ENCODE measurements at regions not wholly inside any gene's neighbourhood (a gene's known extent, or its start where the extent isn't known, plus 50 kb on each side); places are given as distances from the start of the nearest gene placed in this dataset.

DNA sequence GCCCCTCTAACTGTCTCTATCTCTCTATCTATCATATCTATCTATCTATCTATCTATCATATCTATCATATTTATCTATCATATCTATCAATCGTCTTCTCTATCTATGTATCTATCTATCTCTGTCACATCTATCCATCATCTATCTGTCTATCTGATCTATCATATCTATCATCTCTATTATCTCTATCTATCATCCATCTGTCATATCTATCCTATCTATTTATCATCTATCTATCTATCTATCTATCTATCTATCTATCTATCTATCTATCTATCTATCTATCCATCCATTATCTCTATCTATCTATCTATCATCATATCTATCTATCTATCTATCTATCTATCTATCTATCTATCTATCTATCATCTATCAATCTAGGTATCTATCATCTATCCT is 638.0 kb downstream of the DHX35 start:
- Histone ChIP-seq H3K4me3 (ENCODE audit: low read depth, low read length) (no peak overlapping the region), H3K4me1 (ENCODE audit: control insufficient read depth, insufficient read depth, low read length, poor library complexity, severe bottlenecking) (no peaks in the 10 kb centered on the region), H3K9me3 (ENCODE audit: control insufficient read depth in 2 of 2, low read length in 2 of 2) (no peaks in the 10 kb centered on the region), H3K36me3 (ENCODE audit: control insufficient read depth, insufficient read depth, low read length) (no peaks in the 10 kb centered on the region), H3K27ac (ENCODE audit: insufficient read depth, low read length, poor library complexity, severe bottlenecking) (no peak overlapping the region), H3K27me3 (ENCODE audit: control insufficient read depth, insufficient read depth, low read length) (no peaks in the 10 kb centered on the region)
- Mint-ChIP-seq H3K27ac (no peak overlapping the region), H3K4me3 (no peak overlapping the region), H3K36me3 (no peaks in the 10 kb centered on the region), H3K27me3 (no peaks in the 10 kb centered on the region), H3K4me1 (no peaks in the 10 kb centered on the region), H3K9me3 (peaks cover 0 to 10% (median 1%) of the 10 kb centered on the region in 7 donors)
- DNase-seq (no peak), ATAC-seq (ENCODE audit: low read depth in 2 of 2) (no peak)

DNA sequence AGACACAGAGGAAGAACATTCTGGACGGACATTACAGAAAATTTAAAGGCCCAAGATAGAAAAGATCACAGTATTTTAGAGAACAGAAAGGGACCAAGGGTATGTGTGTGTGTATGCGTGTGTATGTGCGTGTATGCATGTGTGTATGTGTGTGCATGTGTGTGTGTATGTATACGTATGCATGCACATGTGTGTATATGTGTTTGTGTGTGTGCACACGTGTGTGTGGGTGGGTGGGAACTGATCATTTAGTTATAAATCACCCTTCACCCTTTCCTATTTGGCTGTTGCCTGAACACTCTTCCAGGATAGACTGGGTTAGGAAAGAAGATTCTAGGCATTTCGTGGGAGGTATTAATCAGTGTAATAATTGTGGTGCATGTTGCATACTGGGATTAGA is 634.4 kb downstream of the DHX35 start:
- H3K36me3 ChIP-seq (ENCODE audit: control insufficient read depth, insufficient read depth, low read length), result no peaks in the 10 kb centered on the region
- no peak overlapping the region for H3K4me3 ChIP-seq (ENCODE audit: low read depth, low read length)
- no peaks in the 10 kb centered on the region for H3K4me1 ChIP-seq (ENCODE audit: control insufficient read depth, insufficient read depth, low read length, poor library complexity, severe bottlenecking)
- peaks cover 0 to 7% (median 0%) of the 10 kb centered on the region in 7 donors for H3K9me3 Mint-ChIP-seq
- H3K27ac Mint-ChIP-seq, result no peak overlapping the region
- H3K36me3 Mint-ChIP-seq, result no peaks in the 10 kb centered on the region
- ATAC-seq (ENCODE audit: low read depth in 2 of 2), result no peak
- H3K4me1 Mint-ChIP-seq, result no peaks in the 10 kb centered on the region
- H3K27me3 ChIP-seq (ENCODE audit: control insufficient read depth, insufficient read depth, low read length), result no peaks in the 10 kb centered on the region
- no peak overlapping the region for H3K27ac ChIP-seq (ENCODE audit: insufficient read depth, low read length, poor library complexity, severe bottlenecking)
- no peak for DNase-seq
- H3K4me3 Mint-ChIP-seq, result no peak overlapping the region
- no peaks in the 10 kb centered on the region for H3K9me3 ChIP-seq (ENCODE audit: control insufficient read depth in 2 of 2, low read length in 2 of 2)
- no peaks in the 10 kb centered on the region for H3K27me3 Mint-ChIP-seq

DNA sequence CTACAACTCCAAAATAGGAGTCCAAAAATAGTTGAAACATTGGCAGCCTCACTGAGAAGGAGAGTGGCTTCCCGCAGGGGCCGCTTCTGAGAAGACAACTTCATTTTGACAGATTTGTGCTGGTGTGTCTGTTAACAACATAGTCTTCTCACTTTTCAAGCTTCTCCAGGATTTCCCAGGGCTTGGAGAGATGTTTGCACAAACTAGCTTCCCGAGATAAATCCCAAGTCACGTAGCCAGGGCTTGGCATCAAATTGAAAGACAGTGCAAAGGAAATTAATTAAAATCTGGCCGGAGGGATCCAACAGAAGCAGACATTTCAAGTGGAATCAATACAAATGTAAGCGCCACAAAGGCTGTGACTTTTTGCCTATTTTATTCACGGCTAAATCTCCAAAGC is 630.2 kb downstream of the DHX35 start:
- no peak overlapping the region for H3K27ac Mint-ChIP-seq
- no peaks in the 10 kb centered on the region for H3K4me1 Mint-ChIP-seq
- DNase-seq (no peak), ATAC-seq (ENCODE audit: low read depth in 2 of 2) (no peak)
- no peaks in the 10 kb centered on the region for H3K36me3 Mint-ChIP-seq
- H3K27me3 ChIP-seq (ENCODE audit: control insufficient read depth, insufficient read depth, low read length), result no peaks in the 10 kb centered on the region
- H3K9me3 ChIP-seq (ENCODE audit: control insufficient read depth in 2 of 2, low read length in 2 of 2), result no peaks in the 10 kb centered on the region
- no peak overlapping the region for H3K27ac ChIP-seq (ENCODE audit: insufficient read depth, low read length, poor library complexity, severe bottlenecking)
- no peaks in the 10 kb centered on the region for H3K27me3 Mint-ChIP-seq
- H3K9me3 Mint-ChIP-seq, result no peaks in the 10 kb centered on the region
- no peaks in the 10 kb centered on the region for H3K36me3 ChIP-seq (ENCODE audit: control insufficient read depth, insufficient read depth, low read length)
- no peak overlapping the region for H3K4me3 Mint-ChIP-seq
- H3K4me1 ChIP-seq (ENCODE audit: control insufficient read depth, insufficient read depth, low read length, poor library complexity, severe bottlenecking), result no peaks in the 10 kb centered on the region
- no peak overlapping the region for H3K4me3 ChIP-seq (ENCODE audit: low read depth, low read length)

DNA sequence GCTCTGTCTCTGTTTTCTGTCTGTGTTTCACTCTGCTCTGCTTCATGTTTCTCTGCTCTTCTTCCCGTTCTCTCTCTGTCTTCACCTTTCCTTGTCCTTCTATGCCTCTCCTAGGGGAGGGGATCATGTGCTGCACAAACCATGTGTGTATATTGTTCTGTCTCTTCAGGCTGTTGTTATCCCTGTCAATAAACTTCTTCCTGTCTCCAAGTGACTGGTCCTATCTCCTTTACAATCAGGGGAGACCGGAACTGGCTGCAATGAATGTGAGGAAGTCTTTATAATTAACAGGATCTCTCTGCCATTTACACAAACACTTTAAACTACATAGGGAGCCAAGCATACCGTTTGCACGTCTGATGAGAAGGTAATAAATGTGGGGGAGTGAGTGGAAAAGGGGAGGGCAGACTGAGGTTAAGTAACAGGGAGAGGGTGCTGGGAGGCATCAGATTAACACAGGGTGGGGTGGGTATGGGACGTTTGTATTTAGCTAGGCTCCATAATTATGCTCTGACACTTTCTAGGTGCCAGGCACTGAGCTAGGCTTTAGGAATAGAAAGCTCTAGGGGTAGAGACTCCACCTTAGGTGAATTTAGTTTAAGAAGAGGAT is 626.1 kb downstream of the DHX35 start:
- ATAC-seq (ENCODE audit: low read depth in 2 of 2), result no peak
- H3K4me1 ChIP-seq (ENCODE audit: control insufficient read depth, insufficient read depth, low read length, poor library complexity, severe bottlenecking), result no peaks in the 10 kb centered on the region
- H3K36me3 ChIP-seq (ENCODE audit: control insufficient read depth, insufficient read depth, low read length), result no peaks in the 10 kb centered on the region
- Mint-ChIP-seq H3K27me3 (no peaks in the 10 kb centered on the region), H3K9me3 (peaks cover 0 to 7% (median 3%) of the 10 kb centered on the region in 7 donors), H3K4me3 (no peak overlapping the region), H3K27ac (peak overlapping the region in 1 of 3 donors; percentile 15), H3K4me1 (no peaks in the 10 kb centered on the region), H3K36me3 (no peaks in the 10 kb centered on the region)
- no peaks in the 10 kb centered on the region for H3K27me3 ChIP-seq (ENCODE audit: control insufficient read depth, insufficient read depth, low read length)
- no peak overlapping the region for H3K4me3 ChIP-seq (ENCODE audit: low read depth, low read length)
- no peaks in the 10 kb centered on the region for H3K9me3 ChIP-seq (ENCODE audit: control insufficient read depth in 2 of 2, low read length in 2 of 2)
- DNase-seq, result no peak
- H3K27ac ChIP-seq (ENCODE audit: insufficient read depth, low read length, poor library complexity, severe bottlenecking), result no peak overlapping the region

DNA sequence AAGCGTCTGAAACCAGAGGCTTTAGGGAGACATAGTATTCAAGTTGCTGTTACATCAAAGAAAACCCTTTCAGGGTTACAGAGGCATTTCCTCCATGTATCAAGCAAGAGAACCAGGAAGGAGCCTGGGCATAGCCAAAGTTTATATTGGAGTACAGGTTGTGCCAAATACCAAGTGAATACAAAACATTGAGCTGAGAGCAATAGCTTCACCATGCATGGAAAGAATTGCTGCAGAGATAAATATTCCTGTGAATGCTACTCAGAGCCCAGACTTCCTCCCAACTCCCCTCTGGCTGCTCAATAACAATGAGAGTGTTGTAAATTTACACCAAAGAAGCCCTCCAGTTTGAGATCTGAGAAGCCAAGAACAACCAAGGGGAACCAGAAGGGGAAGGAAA is 618.9 kb downstream of the DHX35 start:
- Mint-ChIP-seq H3K4me3 (no peak overlapping the region), H3K9me3 (peaks cover 0 to 6% (median 3%) of the 10 kb centered on the region in 7 donors), H3K27me3 (no peaks in the 10 kb centered on the region), H3K27ac (no peak overlapping the region), H3K36me3 (no peaks in the 10 kb centered on the region), H3K4me1 (no peaks in the 10 kb centered on the region)
- ATAC-seq (ENCODE audit: low read depth in 2 of 2) (no peak), DNase-seq (no peak)
- Histone ChIP-seq H3K27ac (ENCODE audit: insufficient read depth, low read length, poor library complexity, severe bottlenecking) (no peak overlapping the region), H3K9me3 (ENCODE audit: control insufficient read depth in 2 of 2, low read length in 2 of 2) (no peaks in the 10 kb centered on the region), H3K4me3 (ENCODE audit: low read depth, low read length) (no peak overlapping the region), H3K27me3 (ENCODE audit: control insufficient read depth, insufficient read depth, low read length) (no peaks in the 10 kb centered on the region), H3K36me3 (ENCODE audit: control insufficient read depth, insufficient read depth, low read length) (no peaks in the 10 kb centered on the region), H3K4me1 (ENCODE audit: control insufficient read depth, insufficient read depth, low read length, poor library complexity, severe bottlenecking) (no peaks in the 10 kb centered on the region)

DNA sequence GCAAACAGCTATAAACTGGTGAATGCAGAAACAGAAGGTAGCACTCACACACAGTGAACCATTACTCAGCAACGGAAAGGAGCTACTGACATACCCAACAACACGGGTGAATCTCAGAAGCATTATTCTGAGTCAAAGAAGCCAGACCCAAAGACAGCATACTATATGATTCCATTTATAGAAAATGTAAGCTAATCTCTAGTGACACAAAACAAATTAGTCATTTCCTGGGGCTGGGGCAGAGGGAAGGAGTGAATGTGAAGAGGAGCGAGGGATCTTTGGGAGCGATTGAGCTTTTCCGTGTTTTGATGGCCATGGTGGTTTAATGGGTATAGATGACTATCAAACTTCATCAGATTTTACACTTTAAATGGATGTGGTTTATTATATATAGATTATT is 614.6 kb downstream of the DHX35 start:
- no peak overlapping the region for H3K27ac Mint-ChIP-seq
- DNase-seq (no peak), ATAC-seq (ENCODE audit: low read depth in 2 of 2) (no peak)
- Histone ChIP-seq H3K9me3 (ENCODE audit: control insufficient read depth in 2 of 2, low read length in 2 of 2) (no peaks in the 10 kb centered on the region), H3K27ac (ENCODE audit: insufficient read depth, low read length, poor library complexity, severe bottlenecking) (no peak overlapping the region), H3K4me3 (ENCODE audit: low read depth, low read length) (no peak overlapping the region), H3K27me3 (ENCODE audit: control insufficient read depth, insufficient read depth, low read length) (no peaks in the 10 kb centered on the region), H3K4me1 (ENCODE audit: control insufficient read depth, insufficient read depth, low read length, poor library complexity, severe bottlenecking) (no peaks in the 10 kb centered on the region), H3K36me3 (ENCODE audit: control insufficient read depth, insufficient read depth, low read length) (no peaks in the 10 kb centered on the region)
- no peaks in the 10 kb centered on the region for H3K27me3 Mint-ChIP-seq
- H3K9me3 Mint-ChIP-seq, result peaks cover 0 to 7% (median 4%) of the 10 kb centered on the region in 7 donors
- H3K4me1 Mint-ChIP-seq, result no peaks in the 10 kb centered on the region
- H3K36me3 Mint-ChIP-seq, result no peaks in the 10 kb centered on the region
- H3K4me3 Mint-ChIP-seq, result no peak overlapping the region

DNA sequence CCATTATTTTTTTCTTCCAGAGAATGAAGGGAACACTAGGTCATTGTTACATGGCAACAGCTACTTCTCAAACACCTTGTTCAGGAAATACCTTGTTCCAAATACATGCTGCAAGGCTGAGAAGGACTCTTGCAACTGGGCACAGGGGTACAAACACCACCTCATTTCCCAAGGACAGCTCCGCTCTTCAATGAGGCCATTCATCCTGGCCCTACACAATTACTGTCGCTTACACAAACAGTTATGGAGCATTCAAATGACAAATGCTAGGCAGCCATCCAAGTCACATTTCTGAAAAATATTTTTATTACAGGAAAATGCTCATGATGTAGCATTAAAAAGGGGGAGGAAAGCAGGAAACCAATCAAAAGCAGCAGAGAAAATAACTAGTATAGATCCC is 611.9 kb downstream of the DHX35 start:
- Mint-ChIP-seq H3K4me1 (no peaks in the 10 kb centered on the region), H3K36me3 (no peaks in the 10 kb centered on the region), H3K27ac (no peak overlapping the region), H3K4me3 (no peak overlapping the region), H3K9me3 (peaks cover 0 to 9% (median 4%) of the 10 kb centered on the region in 7 donors), H3K27me3 (no peaks in the 10 kb centered on the region)
- Histone ChIP-seq H3K4me1 (ENCODE audit: control insufficient read depth, insufficient read depth, low read length, poor library complexity, severe bottlenecking) (no peaks in the 10 kb centered on the region), H3K27me3 (ENCODE audit: control insufficient read depth, insufficient read depth, low read length) (no peaks in the 10 kb centered on the region), H3K27ac (ENCODE audit: insufficient read depth, low read length, poor library complexity, severe bottlenecking) (no peak overlapping the region), H3K36me3 (ENCODE audit: control insufficient read depth, insufficient read depth, low read length) (no peaks in the 10 kb centered on the region), H3K9me3 (ENCODE audit: control insufficient read depth in 2 of 2, low read length in 2 of 2) (no peaks in the 10 kb centered on the region), H3K4me3 (ENCODE audit: low read depth, low read length) (no peak overlapping the region)
- DNase-seq, result no peak
- ATAC-seq (ENCODE audit: low read depth in 2 of 2), result no peak

DNA sequence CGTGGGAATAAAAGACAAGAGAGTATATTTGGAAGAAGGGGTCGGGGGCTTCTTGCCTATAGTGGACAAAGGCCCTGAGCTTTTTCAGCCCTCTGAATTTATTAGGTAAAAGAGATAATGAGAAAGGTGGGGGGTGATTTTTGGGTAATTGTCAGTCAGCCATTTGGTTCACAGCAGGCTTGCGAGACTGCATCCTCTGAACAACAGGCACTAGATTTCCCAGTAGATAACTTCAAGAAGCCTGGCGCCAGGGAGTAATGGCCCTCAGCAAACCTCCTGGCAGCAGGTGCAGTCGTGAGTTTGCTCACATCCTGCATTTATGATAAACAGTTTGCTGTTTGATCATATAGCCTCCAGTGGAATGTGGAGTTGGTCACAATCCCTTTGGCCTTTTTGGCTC is 609.0 kb downstream of the DHX35 start:
- no peaks in the 10 kb centered on the region for H3K27me3 Mint-ChIP-seq
- H3K27ac ChIP-seq (ENCODE audit: insufficient read depth, low read length, poor library complexity, severe bottlenecking), result no peak overlapping the region
- no peaks in the 10 kb centered on the region for H3K4me1 Mint-ChIP-seq
- H3K9me3 ChIP-seq (ENCODE audit: control insufficient read depth in 2 of 2, low read length in 2 of 2), result no peaks in the 10 kb centered on the region
- H3K27ac Mint-ChIP-seq, result no peak overlapping the region
- H3K9me3 Mint-ChIP-seq, result peaks cover 0 to 9% (median 4%) of the 10 kb centered on the region in 7 donors
- no peak for DNase-seq
- no peaks in the 10 kb centered on the region for H3K4me1 ChIP-seq (ENCODE audit: control insufficient read depth, insufficient read depth, low read length, poor library complexity, severe bottlenecking)
- H3K4me3 Mint-ChIP-seq, result no peak overlapping the region
- no peaks in the 10 kb centered on the region for H3K36me3 ChIP-seq (ENCODE audit: control insufficient read depth, insufficient read depth, low read length)
- no peaks in the 10 kb centered on the region for H3K27me3 ChIP-seq (ENCODE audit: control insufficient read depth, insufficient read depth, low read length)
- H3K36me3 Mint-ChIP-seq, result no peaks in the 10 kb centered on the region
- ATAC-seq (ENCODE audit: low read depth in 2 of 2), result no peak
- no peak overlapping the region for H3K4me3 ChIP-seq (ENCODE audit: low read depth, low read length)

Data from CD4-positive, CD25-positive, alpha-beta regulatory T cell (primary cell).